ENCODE measurements at regions not wholly inside any gene's neighbourhood (a gene's known extent, or its start where the extent isn't known, plus 50 kb on each side); places are given as distances from the start of the nearest gene placed in this dataset.
A peak's percentile ranks its signal among the peaks of the same experiment; 100 is the strongest.

GRCh38 chr4:111793433-111794091 lies 351.7 kb upstream of the FAM241A start:
- peak in 2 of 6 donors; percentile 69 to 83 for DNase-seq (ENCODE audit: low read depth in 4 of 6, low spot score in 6 of 6)
- no peaks in the 10 kb centered on the region for H3K27me3 ChIP-seq (ENCODE audit: control insufficient read depth, insufficient read depth, low read length)
- no peaks in the 10 kb centered on the region for H3K9me3 ChIP-seq (ENCODE audit: control insufficient read depth, insufficient read depth, low read length)
- peaks cover 3% of the 10 kb centered on the region for H3K4me1 ChIP-seq (ENCODE audit: control insufficient read depth, insufficient read depth, low read length)
- no CpG with 5 or more reads among the region's 2 CpGs for WGBS (ENCODE audit: insufficient coverage)
- H3K4me3 ChIP-seq (ENCODE audit: low read depth, low read length), result no peak overlapping the region
- no peaks in the 10 kb centered on the region for H3K36me3 ChIP-seq (ENCODE audit: control insufficient read depth, insufficient read depth, low read length)
- peak overlapping the region; percentile 10 for H3K27ac ChIP-seq (ENCODE audit: low read depth, low read length)

GRCh38 chr4:111797455-111798163 lies 347.6 kb upstream of the FAM241A start:
- Histone ChIP-seq H3K27me3 (ENCODE audit: control insufficient read depth, insufficient read depth, low read length) (no peaks in the 10 kb centered on the region), H3K9me3 (ENCODE audit: control insufficient read depth, insufficient read depth, low read length) (no peaks in the 10 kb centered on the region), H3K4me3 (ENCODE audit: low read depth, low read length) (no peak overlapping the region), H3K27ac (ENCODE audit: low read depth, low read length) (no peak overlapping the region), H3K4me1 (ENCODE audit: control insufficient read depth, insufficient read depth, low read length) (peaks cover 3% of the 10 kb centered on the region), H3K36me3 (ENCODE audit: control insufficient read depth, insufficient read depth, low read length) (no peaks in the 10 kb centered on the region)
- no peak for DNase-seq (ENCODE audit: low read depth in 4 of 6, low spot score in 6 of 6)
- 100% methylated on average over 1 of the region's 5 CpGs for WGBS (ENCODE audit: insufficient coverage)

DNA sequence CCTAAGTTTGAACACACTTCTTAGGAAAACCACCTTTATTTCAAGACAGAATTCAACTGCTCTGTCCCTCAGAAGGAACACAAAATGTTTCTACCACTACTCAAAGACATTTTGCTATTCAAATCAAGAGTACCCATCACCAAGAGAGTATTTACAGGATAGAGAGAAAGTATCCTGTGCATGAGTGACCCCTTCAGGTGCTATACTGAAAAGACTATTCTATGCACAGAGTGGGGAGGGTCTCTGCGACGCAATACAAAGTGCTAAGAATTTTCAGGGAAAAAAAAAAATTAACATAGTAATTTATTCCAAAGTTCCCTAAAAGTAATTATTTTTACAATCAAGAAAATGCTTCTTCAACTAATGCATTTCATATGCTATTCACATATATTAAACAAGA lies 346.4 kb upstream of the FAM241A start:
- DNase-seq (ENCODE audit: low read depth in 4 of 6, low spot score in 6 of 6), result no peak
- Histone ChIP-seq H3K4me1 (ENCODE audit: control insufficient read depth, insufficient read depth, low read length) (no peaks in the 10 kb centered on the region), H3K9me3 (ENCODE audit: control insufficient read depth, insufficient read depth, low read length) (no peaks in the 10 kb centered on the region), H3K4me3 (ENCODE audit: low read depth, low read length) (no peak overlapping the region), H3K27ac (ENCODE audit: low read depth, low read length) (no peak overlapping the region), H3K36me3 (ENCODE audit: control insufficient read depth, insufficient read depth, low read length) (no peaks in the 10 kb centered on the region), H3K27me3 (ENCODE audit: control insufficient read depth, insufficient read depth, low read length) (no peaks in the 10 kb centered on the region)
- WGBS (ENCODE audit: insufficient coverage), result no CpG with 5 or more reads among the region's 2 CpGs

DNA sequence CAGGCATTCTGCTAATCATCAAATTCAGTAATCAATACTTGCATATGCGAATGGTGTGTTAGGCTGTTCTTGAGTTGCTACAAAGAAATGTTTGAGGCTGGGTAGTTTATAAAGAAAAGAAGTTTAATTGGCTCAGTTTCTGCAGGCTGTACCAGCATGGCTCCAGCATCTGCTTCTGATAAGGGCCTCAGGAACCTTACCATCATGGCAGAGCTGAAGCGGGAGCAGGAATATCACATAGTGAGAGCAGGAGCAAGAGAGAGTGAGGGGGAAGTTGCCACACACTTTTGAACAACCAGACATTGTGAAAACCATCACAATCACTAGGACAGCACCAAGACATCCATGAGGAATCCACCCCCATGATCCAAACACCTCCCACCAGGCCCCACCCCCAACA lies 344.7 kb upstream of the FAM241A start:
- Histone ChIP-seq H3K36me3 (ENCODE audit: control insufficient read depth, insufficient read depth, low read length) (no peaks in the 10 kb centered on the region), H3K4me1 (ENCODE audit: control insufficient read depth, insufficient read depth, low read length) (no peaks in the 10 kb centered on the region), H3K4me3 (ENCODE audit: low read depth, low read length) (no peak overlapping the region), H3K9me3 (ENCODE audit: control insufficient read depth, insufficient read depth, low read length) (no peaks in the 10 kb centered on the region), H3K27me3 (ENCODE audit: control insufficient read depth, insufficient read depth, low read length) (no peaks in the 10 kb centered on the region), H3K27ac (ENCODE audit: low read depth, low read length) (no peak overlapping the region)
- DNase-seq (ENCODE audit: low read depth in 4 of 6, low spot score in 6 of 6), result no peak
- WGBS (ENCODE audit: insufficient coverage), result 100% methylated on average over 1 of the region's 2 CpGs

- Histone ChIP-seq H3K27ac (ENCODE audit: low read depth, low read length) (no peak overlapping the region), H3K36me3 (ENCODE audit: control insufficient read depth, insufficient read depth, low read length) (no peaks in the 10 kb centered on the region)
These were observed 343.1 kb upstream of the FAM241A start for GRCh38 chr4:111802191-111802590.

GRCh38 chr4:111806331-111806730 lies 338.9 kb upstream of the FAM241A start:
- Histone ChIP-seq H3K36me3 (ENCODE audit: control insufficient read depth, insufficient read depth, low read length) (no peaks in the 10 kb centered on the region), H3K27me3 (ENCODE audit: control insufficient read depth, insufficient read depth, low read length) (no peaks in the 10 kb centered on the region), H3K9me3 (ENCODE audit: control insufficient read depth, insufficient read depth, low read length) (no peaks in the 10 kb centered on the region), H3K4me1 (ENCODE audit: control insufficient read depth, insufficient read depth, low read length) (no peaks in the 10 kb centered on the region), H3K27ac (ENCODE audit: low read depth, low read length) (no peak overlapping the region), H3K4me3 (ENCODE audit: low read depth, low read length) (no peak overlapping the region)
- DNase-seq (ENCODE audit: low read depth in 4 of 6, low spot score in 6 of 6), result no peak
- WGBS (ENCODE audit: insufficient coverage), result 60% methylated on average over 4 of the region's 5 CpGs

More at GRCh38 chr4:111802191-111802590, 343.1 kb upstream of the FAM241A start:
- Histone ChIP-seq H3K4me1 (ENCODE audit: control insufficient read depth, insufficient read depth, low read length) (no peaks in the 10 kb centered on the region), H3K27me3 (ENCODE audit: control insufficient read depth, insufficient read depth, low read length) (no peaks in the 10 kb centered on the region), H3K9me3 (ENCODE audit: control insufficient read depth, insufficient read depth, low read length) (no peaks in the 10 kb centered on the region), H3K4me3 (ENCODE audit: low read depth, low read length) (no peak overlapping the region)
- 75% methylated on average over 1 of the region's 3 CpGs for WGBS (ENCODE audit: insufficient coverage)
- DNase-seq (ENCODE audit: low read depth in 4 of 6, low spot score in 6 of 6), result no peak

GRCh38 chr4:111807576-111807975 lies 337.7 kb upstream of the FAM241A start:
- Histone ChIP-seq H3K36me3 (ENCODE audit: control insufficient read depth, insufficient read depth, low read length) (no peaks in the 10 kb centered on the region), H3K27me3 (ENCODE audit: control insufficient read depth, insufficient read depth, low read length) (no peaks in the 10 kb centered on the region), H3K4me3 (ENCODE audit: low read depth, low read length) (no peak overlapping the region), H3K27ac (ENCODE audit: low read depth, low read length) (no peak overlapping the region), H3K9me3 (ENCODE audit: control insufficient read depth, insufficient read depth, low read length) (no peaks in the 10 kb centered on the region), H3K4me1 (ENCODE audit: control insufficient read depth, insufficient read depth, low read length) (no peaks in the 10 kb centered on the region)
- DNase-seq (ENCODE audit: low read depth in 4 of 6, low spot score in 6 of 6), result peak in 1 of 6 donors; percentile 88
- 23% methylated on average over 4 of the region's 5 CpGs for WGBS (ENCODE audit: insufficient coverage)

DNA sequence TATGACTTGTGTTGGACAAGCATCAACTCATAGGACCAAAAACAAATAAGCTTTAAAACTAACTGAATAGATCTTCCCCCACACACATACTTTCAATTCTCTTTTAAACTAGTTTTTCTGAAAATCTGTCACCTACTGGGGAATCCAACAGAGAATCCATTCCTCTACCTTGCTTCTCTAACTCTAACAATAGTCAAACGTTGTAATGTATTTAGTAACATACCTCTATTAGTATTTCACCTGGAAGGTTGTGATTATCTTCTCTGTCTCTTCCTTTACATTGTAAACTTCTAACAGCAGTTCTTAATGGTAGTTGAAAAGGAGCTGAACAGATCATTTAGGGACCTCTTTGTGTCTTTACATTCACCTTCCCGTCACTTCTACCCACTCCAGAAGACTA lies 337.1 kb upstream of the FAM241A start:
- Histone ChIP-seq H3K4me1 (ENCODE audit: control insufficient read depth, insufficient read depth, low read length) (no peaks in the 10 kb centered on the region), H3K9me3 (ENCODE audit: control insufficient read depth, insufficient read depth, low read length) (no peaks in the 10 kb centered on the region), H3K36me3 (ENCODE audit: control insufficient read depth, insufficient read depth, low read length) (no peaks in the 10 kb centered on the region), H3K27ac (ENCODE audit: low read depth, low read length) (no peak overlapping the region), H3K4me3 (ENCODE audit: low read depth, low read length) (no peak overlapping the region), H3K27me3 (ENCODE audit: control insufficient read depth, insufficient read depth, low read length) (no peaks in the 10 kb centered on the region)
- no CpG with 5 or more reads among the region's 2 CpGs for WGBS (ENCODE audit: insufficient coverage)
- peak in 1 of 6 donors; percentile 8 for DNase-seq (ENCODE audit: low read depth in 4 of 6, low spot score in 6 of 6)

- no peaks in the 10 kb centered on the region for H3K27me3 ChIP-seq (ENCODE audit: control insufficient read depth, insufficient read depth, low read length)
- no peak for DNase-seq (ENCODE audit: low read depth in 4 of 6, low spot score in 6 of 6)
- WGBS (ENCODE audit: insufficient coverage), result 100% methylated on average over 1 of the region's 2 CpGs
- no peak overlapping the region for H3K4me3 ChIP-seq (ENCODE audit: low read depth, low read length)
- no peaks in the 10 kb centered on the region for H3K9me3 ChIP-seq (ENCODE audit: control insufficient read depth, insufficient read depth, low read length)
- no peaks in the 10 kb centered on the region for H3K4me1 ChIP-seq (ENCODE audit: control insufficient read depth, insufficient read depth, low read length)
- H3K36me3 ChIP-seq (ENCODE audit: control insufficient read depth, insufficient read depth, low read length), result no peaks in the 10 kb centered on the region
- no peak overlapping the region for H3K27ac ChIP-seq (ENCODE audit: low read depth, low read length)
These were observed 333.6 kb upstream of the FAM241A start for GRCh38 chr4:111811661-111812060.

DNA sequence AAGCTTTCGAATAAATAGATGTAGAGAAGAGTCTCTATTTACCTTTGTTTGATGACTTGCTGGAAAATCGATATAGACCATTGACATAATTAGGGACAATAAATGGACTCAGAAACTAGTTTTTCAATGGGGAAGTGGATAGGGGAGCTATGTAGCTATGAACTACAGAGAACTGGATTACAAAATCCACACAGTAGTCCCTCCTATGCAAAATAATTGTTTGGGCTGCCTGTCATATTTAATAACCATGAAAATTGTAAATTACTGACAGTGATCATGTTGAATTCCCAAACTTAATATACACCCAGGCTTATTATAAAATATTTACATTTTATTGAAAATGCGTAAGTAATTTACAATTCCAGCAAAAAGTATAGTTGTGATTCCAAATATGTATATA lies 333.1 kb upstream of the FAM241A start:
- no peak overlapping the region for H3K27ac ChIP-seq (ENCODE audit: low read depth, low read length)
- no peaks in the 10 kb centered on the region for H3K27me3 ChIP-seq (ENCODE audit: control insufficient read depth, insufficient read depth, low read length)
- no peaks in the 10 kb centered on the region for H3K4me1 ChIP-seq (ENCODE audit: control insufficient read depth, insufficient read depth, low read length)
- H3K36me3 ChIP-seq (ENCODE audit: control insufficient read depth, insufficient read depth, low read length), result no peaks in the 10 kb centered on the region
- H3K9me3 ChIP-seq (ENCODE audit: control insufficient read depth, insufficient read depth, low read length), result no peaks in the 10 kb centered on the region
- no peak for DNase-seq (ENCODE audit: low read depth in 4 of 6, low spot score in 6 of 6)
- WGBS (ENCODE audit: insufficient coverage), result no CpG with 5 or more reads among the region's 3 CpGs
- H3K4me3 ChIP-seq (ENCODE audit: low read depth, low read length), result no peak overlapping the region
